ENCODE measurements at regions not wholly inside any gene's neighbourhood (a gene's known extent, or its start where the extent isn't known, plus 50 kb on each side); places are given as distances from the start of the nearest gene placed in this dataset.
"Not testable (repeated sequence)": the region's sequence is repeated elsewhere in the genome, so short reads cannot be mapped to it uniquely, and the experiment has no call there.

- no peak for DNase-seq
Observed at GRCh38 chr20:40942006-40942405, 86.6 kb upstream of the TOP1 start.

- DNase-seq, result no peak
Observed at GRCh38 chr20:40942775-40943174, 85.8 kb upstream of the TOP1 start.

GRCh38 chr20:40943591-40943990, 85.0 kb upstream of the TOP1 start:
- no peak for DNase-seq

- DNase-seq, result no peak
Observed at GRCh38 chr20:40945189-40945588, 83.4 kb upstream of the TOP1 start.

GRCh38 chr20:40945754-40946450, 82.7 kb upstream of the TOP1 start:
- no peak for DNase-seq

GRCh38 chr20:40946451-40946850, 82.2 kb upstream of the TOP1 start:
- DNase-seq, result no peak

- no peak for DNase-seq
Observed at GRCh38 chr20:40948465-40949267, 80.0 kb upstream of the TOP1 start.

- DNase-seq, result no peak
Observed at GRCh38 chr20:40949346-40949745, 79.3 kb upstream of the TOP1 start.

GRCh38 chr20:40952136-40952535, 76.5 kb upstream of the TOP1 start:
- no peak for DNase-seq

- no peak for DNase-seq
Observed at GRCh38 chr20:40953416-40953815, 75.2 kb upstream of the TOP1 start.

- no peak for DNase-seq
Observed at GRCh38 chr20:40953856-40954255, 74.8 kb upstream of the TOP1 start.

GRCh38 chr20:40954521-40955165, 74.0 kb upstream of the TOP1 start:
- DNase-seq, result no peak

- DNase-seq, result no peak
Observed at GRCh38 chr20:40955326-40955725, 73.3 kb upstream of the TOP1 start.

GRCh38 chr20:40955826-40956225, 72.8 kb upstream of the TOP1 start:
- not testable (repeated sequence) for DNase-seq

GRCh38 chr20:40956542-40957264, 71.9 kb upstream of the TOP1 start:
- DNase-seq, result no peak

- no peak for DNase-seq
Observed at GRCh38 chr20:40957265-40957760, 71.3 kb upstream of the TOP1 start.

- no peak for DNase-seq
Observed at GRCh38 chr20:40958598-40958997, 70.0 kb upstream of the TOP1 start.

- no peak for DNase-seq
Observed at GRCh38 chr20:40959325-40960092, 69.1 kb upstream of the TOP1 start.

GRCh38 chr20:40960101-40960500, 68.5 kb upstream of the TOP1 start:
- no peak for DNase-seq

- no peak for DNase-seq
Observed at GRCh38 chr20:40960521-40960956, 68.1 kb upstream of the TOP1 start.

- no peak for DNase-seq
Observed at GRCh38 chr20:40961176-40961575, 67.4 kb upstream of the TOP1 start.

All from activated naive CD4-positive, alpha-beta T cell (primary cell).